Neural progenitor cell (in vitro differentiated cells): ENCODE measurements at regions not wholly inside any gene's neighbourhood (a gene's known extent, or its start where the extent isn't known, plus 50 kb on each side); places are given as distances from the start of the nearest gene placed in this dataset.

Experiments
- DNase-seq: peaks from one replicate; pipeline ENCODE4 v3.0.0-alpha.2; 2016; ENCODE audit warnings: low spot score
- H2AFZ ChIP-seq: fragments of 200-600 bp; sonication (generic); replicated peaks from 2 replicates; pipeline ENCODE4 v1.6.1; 2016; ENCODE audit warnings: antibody characterized with exemption
- H3F3A ChIP-seq: fragments of 200-600 bp; sonication (generic); 2 replicates; pipeline ENCODE4 v1.6.1; 2016; ENCODE audit warnings: antibody characterized with exemption, low read depth
- H3K27ac ChIP-seq: fragments of 200-600 bp; sonication (generic); 2 replicates; pipeline ENCODE4 v1.5.1; 2016; ENCODE audit warnings: mild to moderate bottlenecking
- H3K27me3 ChIP-seq: fragments of 200-600 bp; sonication (generic); 2 replicates; pipeline ENCODE4 v1.6.1; 2016; ENCODE audit warnings: mild to moderate bottlenecking, moderate library complexity
- H3K36me3 ChIP-seq: fragments of 200-600 bp; sonication (generic); 2 replicates; pipeline ENCODE4 v1.5.1; 2016
- H3K4me1 ChIP-seq: fragments of 200-600 bp; sonication (generic); 2 replicates; pipeline ENCODE4 v1.6.1; 2016; ENCODE audit warnings: mixed run types
- H3K4me2 ChIP-seq: fragments of 200-600 bp; sonication (generic); 2 replicates; pipeline ENCODE4 v1.6.1; 2016
- H3K4me3 ChIP-seq: fragments of 200-600 bp; sonication (generic); 2 replicates; pipeline ENCODE4 v1.5.1; 2016
- H3K79me2 ChIP-seq: fragments of 200-600 bp; sonication (generic); 2 replicates; pipeline ENCODE4 v1.6.1; 2016; ENCODE audit warnings: low read depth
- H3K9ac ChIP-seq: fragments of 200-600 bp; sonication (generic); 2 replicates; pipeline ENCODE4 v1.6.1; 2016
- H3K9me3 ChIP-seq: fragments of 200-600 bp; sonication (generic); 2 replicates; pipeline ENCODE4 v1.5.1; 2016; ENCODE audit warnings: low read depth
- H4K20me1 ChIP-seq: fragments of 200-600 bp; sonication (generic); 2 replicates; pipeline ENCODE4 v1.6.1; 2016; ENCODE audit warnings: low read depth
- H3K27ac Mint-ChIP-seq: 3 replicates; pipeline ENCODE4 v1.8.0; 2021; ENCODE audit warnings: mixed read lengths
- H3K27me3 Mint-ChIP-seq: 2 replicates; pipeline ENCODE4 v1.8.0; 2022; ENCODE audit warnings: low read depth, mild to moderate bottlenecking, inconsistent platforms, moderate library complexity, mixed read lengths; ENCODE audit not compliant: insufficient read depth
- H3K36me3 Mint-ChIP-seq: 3 replicates; pipeline ENCODE4 v1.8.0; 2021; ENCODE audit warnings: mixed read lengths
- H3K4me1 Mint-ChIP-seq: 3 replicates; pipeline ENCODE4 v1.8.0; 2021; ENCODE audit warnings: mixed read lengths
- H3K4me3 Mint-ChIP-seq: 3 replicates; pipeline ENCODE4 v1.8.0; 2021; ENCODE audit warnings: mild to moderate bottlenecking, moderate library complexity, mixed read lengths
- H3K9me3 Mint-ChIP-seq: 3 replicates; pipeline ENCODE4 v1.8.0; 2020; ENCODE audit warnings: mixed read lengths
- EZH2 ChIP-seq: fragments of 200-600 bp; sonication (generic); IDR thresholded peaks from 2 replicates; pipeline ENCODE4 v1.6.1; 2017; ENCODE audit warnings: antibody characterized with exemption, mild to moderate bottlenecking, moderate library complexity
- EZH2phosphoT487 ChIP-seq: fragments of 200-600 bp; sonication (generic); IDR thresholded peaks from 2 replicates; pipeline ENCODE4 v1.6.1; 2017; ENCODE audit warnings: antibody characterized with exemption
- TF ChIP-seq, protein P1 (sequence below): fragments of 200-600 bp; sonication (generic); IDR thresholded peaks from 2 replicates; pipeline ENCODE4 v1.5.1; 2017; ENCODE audit warnings: antibody characterized with exemption, mild to moderate bottlenecking

DNA sequence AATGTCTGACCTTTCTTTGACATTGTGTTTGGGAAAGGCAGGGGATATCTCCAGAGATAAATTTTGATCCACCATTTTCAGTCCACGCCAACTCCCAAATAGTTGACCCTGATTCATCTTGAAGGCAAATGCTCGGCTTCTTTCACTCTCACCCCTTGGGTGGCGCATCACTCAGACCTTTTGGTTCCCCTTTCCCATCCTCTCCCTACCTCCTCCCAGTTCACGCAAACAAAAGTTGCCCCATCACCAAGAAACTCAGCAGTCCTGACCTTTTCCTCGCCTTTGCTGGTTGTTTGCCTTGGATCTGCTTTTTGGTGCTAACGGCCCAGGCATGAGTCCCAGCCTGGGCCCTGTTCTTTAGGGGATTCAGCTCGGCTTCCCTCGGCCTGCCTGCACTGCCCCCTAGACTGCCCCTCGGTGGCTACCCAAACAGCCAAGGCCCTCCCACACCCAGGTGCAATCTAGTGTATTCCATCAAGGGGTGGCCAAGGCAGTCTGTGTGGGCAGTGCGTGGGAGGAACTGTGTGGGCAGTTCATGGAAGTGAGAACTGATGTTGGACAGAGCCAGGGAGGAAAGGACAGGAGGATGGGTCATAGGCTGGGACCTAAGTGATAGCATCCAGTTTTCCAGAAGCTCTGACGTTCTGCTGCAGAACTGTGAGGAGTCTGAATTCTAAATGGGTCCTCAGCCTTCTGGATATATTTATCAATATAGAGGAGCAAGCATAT, 255.7 kb downstream of the DLEU7 start:
- Mint-ChIP-seq H3K27ac (no peak overlapping the region), H3K27me3 (no peaks in the 10 kb centered on the region), H3K4me3 (no peak overlapping the region), H3K9me3 (no peaks in the 10 kb centered on the region), H3K4me1 (peaks cover 2% of the 10 kb centered on the region), H3K36me3 (no peaks in the 10 kb centered on the region)
- Histone ChIP-seq H4K20me1 (no peaks in the 10 kb centered on the region), H3K27ac (no peak overlapping the region), H3K4me3 (no peak overlapping the region), H3K36me3 (no peaks in the 10 kb centered on the region), H3K9ac (no peak overlapping the region), H3F3A (no peaks in the 10 kb centered on the region), H3K4me2 (no peak overlapping the region), H3K4me1 (peaks cover 21% of the 10 kb centered on the region), H2AFZ (no peak overlapping the region), H3K27me3 (no peaks in the 10 kb centered on the region), H3K79me2 (no peaks in the 10 kb centered on the region), H3K9me3 (no peaks in the 10 kb centered on the region)
- no peak for DNase-seq
- TF ChIP-seq EZH2phosphoT487 (no peak), EZH2 (no peak)
- TF ChIP-seq, protein P1, sequence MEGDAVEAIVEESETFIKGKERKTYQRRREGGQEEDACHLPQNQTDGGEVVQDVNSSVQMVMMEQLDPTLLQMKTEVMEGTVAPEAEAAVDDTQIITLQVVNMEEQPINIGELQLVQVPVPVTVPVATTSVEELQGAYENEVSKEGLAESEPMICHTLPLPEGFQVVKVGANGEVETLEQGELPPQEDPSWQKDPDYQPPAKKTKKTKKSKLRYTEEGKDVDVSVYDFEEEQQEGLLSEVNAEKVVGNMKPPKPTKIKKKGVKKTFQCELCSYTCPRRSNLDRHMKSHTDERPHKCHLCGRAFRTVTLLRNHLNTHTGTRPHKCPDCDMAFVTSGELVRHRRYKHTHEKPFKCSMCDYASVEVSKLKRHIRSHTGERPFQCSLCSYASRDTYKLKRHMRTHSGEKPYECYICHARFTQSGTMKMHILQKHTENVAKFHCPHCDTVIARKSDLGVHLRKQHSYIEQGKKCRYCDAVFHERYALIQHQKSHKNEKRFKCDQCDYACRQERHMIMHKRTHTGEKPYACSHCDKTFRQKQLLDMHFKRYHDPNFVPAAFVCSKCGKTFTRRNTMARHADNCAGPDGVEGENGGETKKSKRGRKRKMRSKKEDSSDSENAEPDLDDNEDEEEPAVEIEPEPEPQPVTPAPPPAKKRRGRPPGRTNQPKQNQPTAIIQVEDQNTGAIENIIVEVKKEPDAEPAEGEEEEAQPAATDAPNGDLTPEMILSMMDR = no peak

DNA sequence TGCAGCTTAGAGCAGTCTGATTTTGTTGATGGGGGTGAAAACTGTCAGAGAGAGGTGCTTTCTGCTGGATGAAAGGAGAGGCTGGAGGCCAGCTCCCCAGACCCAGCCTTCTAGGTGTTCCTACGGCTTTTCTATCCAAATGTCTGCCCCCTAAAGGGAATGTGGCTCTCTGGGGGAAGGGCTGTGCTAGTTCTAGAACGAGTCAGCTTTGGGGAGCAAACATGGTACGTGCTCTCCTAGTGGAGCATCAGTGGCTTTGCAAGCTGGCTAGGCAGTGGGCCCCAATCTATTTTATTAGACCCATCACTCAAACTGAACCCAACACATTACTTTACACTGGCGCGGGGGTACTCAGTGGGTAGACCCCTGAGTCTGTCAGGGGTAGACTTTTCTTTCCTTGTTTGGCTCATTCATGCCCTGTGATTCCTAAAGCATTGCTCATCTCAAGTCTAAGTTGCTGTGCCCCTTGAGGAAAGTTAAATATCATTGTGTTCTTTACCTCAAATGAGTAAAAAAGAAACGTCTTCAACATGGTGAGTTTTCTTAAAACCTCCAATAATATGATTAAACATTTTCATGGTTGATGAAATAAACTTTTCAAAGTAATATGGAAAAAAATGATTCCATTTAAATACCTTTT, 254.9 kb downstream of the DLEU7 start:
- no peak overlapping the region for H3K4me2 ChIP-seq

GRCh38 chr13:50589139-50589538, 254.4 kb downstream of the DLEU7 start:
- no peak overlapping the region for H3K9ac ChIP-seq
- no peak for DNase-seq
- H3K4me2 ChIP-seq = no peak overlapping the region
- H4K20me1 ChIP-seq = no peaks in the 10 kb centered on the region
- no peaks in the 10 kb centered on the region for H3K36me3 Mint-ChIP-seq
- H3K27me3 Mint-ChIP-seq = no peaks in the 10 kb centered on the region
- peaks cover 7% of the 10 kb centered on the region for H3K4me1 Mint-ChIP-seq
- H2AFZ ChIP-seq = no peak overlapping the region
- no peaks in the 10 kb centered on the region for H3K36me3 ChIP-seq
- TF ChIP-seq EZH2 (no peak), EZH2phosphoT487 (no peak)
- TF ChIP-seq, protein P1 = no peak
- H3K4me1 ChIP-seq = peaks cover 32% of the 10 kb centered on the region
- H3K27ac ChIP-seq = no peak overlapping the region
- peaks cover 4% of the 10 kb centered on the region for H3F3A ChIP-seq
- no peak overlapping the region for H3K4me3 ChIP-seq
- no peak overlapping the region for H3K4me3 Mint-ChIP-seq
- H3K9me3 ChIP-seq = no peaks in the 10 kb centered on the region
- no peaks in the 10 kb centered on the region for H3K79me2 ChIP-seq
- H3K9me3 Mint-ChIP-seq = no peaks in the 10 kb centered on the region
- no peak overlapping the region for H3K27ac Mint-ChIP-seq
- H3K27me3 ChIP-seq = no peaks in the 10 kb centered on the region

More for the DNA sequence above, 254.9 kb downstream of the DLEU7 start:
- Histone ChIP-seq H3K27me3 (no peaks in the 10 kb centered on the region), H3K36me3 (no peaks in the 10 kb centered on the region), H3K9me3 (no peaks in the 10 kb centered on the region), H3K79me2 (no peaks in the 10 kb centered on the region), H4K20me1 (no peaks in the 10 kb centered on the region), H3K4me3 (no peak overlapping the region), H3K27ac (no peak overlapping the region), H3K9ac (no peak overlapping the region), H3F3A (no peaks in the 10 kb centered on the region), H3K4me1 (peaks cover 26% of the 10 kb centered on the region), H2AFZ (no peak overlapping the region)
- no peaks in the 10 kb centered on the region for H3K27me3 Mint-ChIP-seq
- TF ChIP-seq EZH2 (no peak), EZH2phosphoT487 (no peak)
- TF ChIP-seq, protein P1 = no peak
- H3K27ac Mint-ChIP-seq = no peak overlapping the region
- no peak for DNase-seq
- no peaks in the 10 kb centered on the region for H3K36me3 Mint-ChIP-seq
- H3K9me3 Mint-ChIP-seq = no peaks in the 10 kb centered on the region
- peaks cover 2% of the 10 kb centered on the region for H3K4me1 Mint-ChIP-seq
- H3K4me3 Mint-ChIP-seq = no peak overlapping the region
